AG04450 (cell line): ENCODE measurements at regions not wholly inside any gene's neighbourhood (a gene's known extent, or its start where the extent isn't known, plus 50 kb on each side); places are given as distances from the start of the nearest gene placed in this dataset.

Experiments
- CTCF ChIA-PET: fragments of 300-600, 350-600 bp; formaldehyde crosslinking; extraction: SDS; loops from one replicate; lab custom pipeline; 2022; ENCODE audit warnings: antibody characterized with exemption, inconsistent platforms; lab: Charles Lee
- POLR2A ChIA-PET: fragments of 350-600 bp; formaldehyde crosslinking; extraction: SDS; loops from one replicate; lab custom pipeline; 2021; ENCODE audit warnings: antibody characterized with exemption, inconsistent platforms; lab: Yijun Ruan, JAX
- DNase-seq: peaks from one replicate; pipeline ENCODE4 v3.0.0-alpha.2; 2011; ENCODE audit warnings: low read depth, low spot score
- H3K27ac ChIP-seq: one replicate; pipeline ENCODE4 v1.5.1; 2012; ENCODE audit warnings: low read depth, low read length, control low read depth
- H3K27me3 ChIP-seq: one replicate; pipeline ENCODE4 v1.6.0; 2012; ENCODE audit warnings: low read length; ENCODE audit not compliant: control insufficient read depth, insufficient read depth
- H3K4me3 ChIP-seq: 2 replicates; pipeline ENCODE4 v1.5.1; 2011; ENCODE audit warnings: mild to moderate bottlenecking, low read depth, low read length, control low read depth
- H3K9me3 ChIP-seq: 2 replicates; pipeline ENCODE4 v1.5.1; 2012; ENCODE audit warnings: low read length; ENCODE audit not compliant: control insufficient read depth, insufficient read depth
- TF ChIP-seq, protein P1 (sequence below): IDR thresholded peaks from 2 replicates; pipeline ENCODE4 v1.5.1; 2011; ENCODE audit warnings: low read depth, low read length, control low read depth, inconsistent platforms

GRCh38 chr1:81387446-81387845 is 413.3 kb upstream of the ADGRL2 start:
- Histone ChIP-seq H3K4me3 (no peak overlapping the region), H3K9me3 (no peaks in the 10 kb centered on the region), H3K27me3 (no peaks in the 10 kb centered on the region), H3K27ac (no peak overlapping the region)
- ChIA-PET CTCF (no interaction called here), POLR2A (no interaction called here)
- TF ChIP-seq, protein P1, sequence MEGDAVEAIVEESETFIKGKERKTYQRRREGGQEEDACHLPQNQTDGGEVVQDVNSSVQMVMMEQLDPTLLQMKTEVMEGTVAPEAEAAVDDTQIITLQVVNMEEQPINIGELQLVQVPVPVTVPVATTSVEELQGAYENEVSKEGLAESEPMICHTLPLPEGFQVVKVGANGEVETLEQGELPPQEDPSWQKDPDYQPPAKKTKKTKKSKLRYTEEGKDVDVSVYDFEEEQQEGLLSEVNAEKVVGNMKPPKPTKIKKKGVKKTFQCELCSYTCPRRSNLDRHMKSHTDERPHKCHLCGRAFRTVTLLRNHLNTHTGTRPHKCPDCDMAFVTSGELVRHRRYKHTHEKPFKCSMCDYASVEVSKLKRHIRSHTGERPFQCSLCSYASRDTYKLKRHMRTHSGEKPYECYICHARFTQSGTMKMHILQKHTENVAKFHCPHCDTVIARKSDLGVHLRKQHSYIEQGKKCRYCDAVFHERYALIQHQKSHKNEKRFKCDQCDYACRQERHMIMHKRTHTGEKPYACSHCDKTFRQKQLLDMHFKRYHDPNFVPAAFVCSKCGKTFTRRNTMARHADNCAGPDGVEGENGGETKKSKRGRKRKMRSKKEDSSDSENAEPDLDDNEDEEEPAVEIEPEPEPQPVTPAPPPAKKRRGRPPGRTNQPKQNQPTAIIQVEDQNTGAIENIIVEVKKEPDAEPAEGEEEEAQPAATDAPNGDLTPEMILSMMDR: no peak
- no peak for DNase-seq

- ChIA-PET POLR2A (no interaction called here), CTCF (no interaction called here)
- Histone ChIP-seq H3K27ac (no peak overlapping the region), H3K27me3 (no peaks in the 10 kb centered on the region), H3K9me3 (no peaks in the 10 kb centered on the region), H3K4me3 (no peak overlapping the region)
- no peak for DNase-seq
- TF ChIP-seq, protein P1: no peak
Observed at GRCh38 chr1:81382561-81382960, 418.2 kb upstream of the ADGRL2 start.

GRCh38 chr1:81381881-81382280 is 418.9 kb upstream of the ADGRL2 start:
- Histone ChIP-seq H3K4me3 (no peak overlapping the region), H3K27ac (no peak overlapping the region), H3K27me3 (no peaks in the 10 kb centered on the region), H3K9me3 (no peaks in the 10 kb centered on the region)
- CTCF ChIA-PET: no interaction called here
- DNase-seq: no peak
- TF ChIP-seq, protein P1: no peak
- POLR2A ChIA-PET: no interaction called here

DNA sequence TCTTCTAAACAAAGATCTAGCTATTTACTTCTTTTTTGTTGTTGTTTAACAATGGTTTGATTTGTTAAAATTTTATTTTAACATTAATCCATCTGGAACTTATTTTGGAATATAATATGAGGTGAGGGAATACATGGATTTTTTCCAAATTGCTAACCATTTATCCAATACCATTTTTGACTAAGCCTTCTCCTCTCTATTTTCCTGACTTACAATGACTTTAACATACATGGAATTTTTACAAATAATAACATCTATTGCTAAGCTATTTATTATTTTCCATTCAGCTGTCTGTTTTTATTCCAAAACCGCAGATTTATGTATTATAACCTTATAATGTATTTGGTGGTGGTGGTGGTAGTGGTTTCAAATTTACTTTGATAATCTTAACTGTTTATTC is 420.3 kb upstream of the ADGRL2 start:
- POLR2A ChIA-PET: no interaction called here
- CTCF ChIA-PET: no interaction called here
- no peak for DNase-seq
- TF ChIP-seq, protein P1: no peak
- Histone ChIP-seq H3K27me3 (no peaks in the 10 kb centered on the region), H3K9me3 (no peaks in the 10 kb centered on the region), H3K4me3 (no peak overlapping the region), H3K27ac (no peak overlapping the region)

DNA sequence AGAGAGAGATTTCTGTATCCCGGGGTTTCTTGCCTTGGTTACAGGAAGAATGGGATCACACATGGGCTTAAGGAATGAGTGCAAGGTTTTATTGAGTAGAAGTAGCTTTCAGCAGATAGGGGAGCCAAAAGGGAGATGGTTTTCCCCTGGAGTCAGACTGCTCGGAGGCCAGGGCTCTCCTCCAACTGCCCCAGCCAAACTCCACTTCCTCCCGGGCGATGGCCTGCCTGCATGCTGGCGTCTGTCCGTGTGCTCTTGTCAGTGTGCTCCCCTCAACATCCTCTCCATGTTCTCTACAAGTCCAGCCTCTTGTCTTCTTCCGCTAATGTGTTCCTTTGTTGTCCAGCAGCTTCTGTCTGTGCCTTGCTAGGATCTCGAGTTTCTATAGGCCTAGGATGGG is 421.3 kb upstream of the ADGRL2 start:
- no peak for DNase-seq
- TF ChIP-seq, protein P1: no peak
- Histone ChIP-seq H3K27me3 (no peaks in the 10 kb centered on the region), H3K27ac (no peak overlapping the region), H3K4me3 (no peak overlapping the region), H3K9me3 (no peaks in the 10 kb centered on the region)
- ChIA-PET POLR2A (no interaction called here), CTCF (no interaction called here)
